Caco-2 (cell line): ENCODE measurements at regions not wholly inside any gene's neighbourhood (a gene's known extent, or its start where the extent isn't known, plus 50 kb on each side); places are given as distances from the start of the nearest gene placed in this dataset.

Experiments used
- BruUV-seq: library from RNA; stranded (reverse); fragments of 400-500 nt; replicated peaks from 2 replicates; lab custom pipeline; 2021; lab: Mats Ljungman, UMichigan
- CTCF ChIA-PET: fragments of 300-600 bp; sonication (Branson Sonifier 250); formaldehyde crosslinking; loops from one replicate; lab custom pipeline; 2022; ENCODE audit warnings: antibody characterized with exemption; lab: Charles Lee
- POLR2A ChIA-PET: fragments of 300-600 bp; sonication (Branson Sonifier 250); formaldehyde crosslinking; loops from one replicate; lab custom pipeline; 2022; ENCODE audit warnings: antibody characterized with exemption; lab: Charles Lee
- DNase-seq, 2 experiments: peaks; one replicate each; pipeline versions ENCODE4 v3.0.0 to v3.0.0-alpha.2; 2020 to 2022
- H3K27me3 ChIP-seq: replicated peaks from 2 replicates; pipeline ENCODE4 v1.6.0; 2011; ENCODE audit warnings: low read length; ENCODE audit not compliant: control insufficient read depth, insufficient read depth
- H3K36me3 ChIP-seq: 2 replicates; pipeline ENCODE4 v1.5.1; 2011; ENCODE audit warnings: low read length; ENCODE audit not compliant: control insufficient read depth, insufficient read depth
- H3K4me1 ChIP-seq: fragments of 250-450 bp; sonication (Bioruptor Pico); 2 replicates; pipeline ENCODE4 v1.5.1; 2020; ENCODE audit warnings: mild to moderate bottlenecking
- H3K4me3 ChIP-seq: 2 replicates; pipeline ENCODE4 v1.5.1; 2011; ENCODE audit warnings: low read depth, mild to moderate bottlenecking, control low read depth, low read length
- H3K9me3 ChIP-seq: fragments of 250-450 bp; sonication (Bioruptor Pico); 2 replicates; pipeline ENCODE4 v1.5.1; 2020; ENCODE audit warnings: mild to moderate bottlenecking, moderate library complexity
- H3K27ac Mint-ChIP-seq: one replicate; pipeline ENCODE4 v1.8.0; 2022; ENCODE audit warnings: mixed read lengths; ENCODE audit not compliant: unreplicated experiment
- H3K27me3 Mint-ChIP-seq: one replicate; pipeline ENCODE4 v1.8.0; 2022; ENCODE audit warnings: mixed read lengths; ENCODE audit not compliant: insufficient read depth, unreplicated experiment
- H3K36me3 Mint-ChIP-seq: one replicate; pipeline ENCODE4 v1.8.0; 2022; ENCODE audit warnings: mild to moderate bottlenecking, mixed read lengths; ENCODE audit not compliant: insufficient read depth, unreplicated experiment
- H3K4me1 Mint-ChIP-seq: one replicate; pipeline ENCODE4 v1.8.0; 2022; ENCODE audit warnings: low read depth, mixed read lengths; ENCODE audit not compliant: unreplicated experiment
- H3K4me3 Mint-ChIP-seq: one replicate; pipeline ENCODE4 v1.8.0; 2022; ENCODE audit warnings: mild to moderate bottlenecking, moderate library complexity, mixed read lengths; ENCODE audit not compliant: unreplicated experiment
- H3K9me3 Mint-ChIP-seq: one replicate; pipeline ENCODE4 v1.8.0; 2022; ENCODE audit warnings: mixed read lengths; ENCODE audit not compliant: unreplicated experiment
- intact Hi-C: fragments of 100-400 bp; cut with micrococcal nuclease; formaldehyde crosslinking; loops from one replicate; pipeline ENCODE4 v1.10.0; 2022; ENCODE audit not compliant: unreplicated experiment
- TF ChIP-seq, protein P1 (sequence below), 2 experiments: fragments of 200-600 bp in 1 of 2; IDR thresholded peaks; 1 replicate in 1 of 2; 2 replicates in 1 of 2; pipeline versions ENCODE4 v1.5.1 to v1.8.0; 2011 to 2022; ENCODE audit warnings: antibody characterized with exemption in 1 of 2, control low read depth in 1 of 2, inconsistent platforms in 1 of 2, low read depth in 1 of 2, low read length in 1 of 2, mild to moderate bottlenecking in 1 of 2, moderate library complexity in 1 of 2; ENCODE audit not compliant: insufficient read depth in 1 of 2, severe bottlenecking in 1 of 2, unreplicated experiment in 1 of 2

DNA sequence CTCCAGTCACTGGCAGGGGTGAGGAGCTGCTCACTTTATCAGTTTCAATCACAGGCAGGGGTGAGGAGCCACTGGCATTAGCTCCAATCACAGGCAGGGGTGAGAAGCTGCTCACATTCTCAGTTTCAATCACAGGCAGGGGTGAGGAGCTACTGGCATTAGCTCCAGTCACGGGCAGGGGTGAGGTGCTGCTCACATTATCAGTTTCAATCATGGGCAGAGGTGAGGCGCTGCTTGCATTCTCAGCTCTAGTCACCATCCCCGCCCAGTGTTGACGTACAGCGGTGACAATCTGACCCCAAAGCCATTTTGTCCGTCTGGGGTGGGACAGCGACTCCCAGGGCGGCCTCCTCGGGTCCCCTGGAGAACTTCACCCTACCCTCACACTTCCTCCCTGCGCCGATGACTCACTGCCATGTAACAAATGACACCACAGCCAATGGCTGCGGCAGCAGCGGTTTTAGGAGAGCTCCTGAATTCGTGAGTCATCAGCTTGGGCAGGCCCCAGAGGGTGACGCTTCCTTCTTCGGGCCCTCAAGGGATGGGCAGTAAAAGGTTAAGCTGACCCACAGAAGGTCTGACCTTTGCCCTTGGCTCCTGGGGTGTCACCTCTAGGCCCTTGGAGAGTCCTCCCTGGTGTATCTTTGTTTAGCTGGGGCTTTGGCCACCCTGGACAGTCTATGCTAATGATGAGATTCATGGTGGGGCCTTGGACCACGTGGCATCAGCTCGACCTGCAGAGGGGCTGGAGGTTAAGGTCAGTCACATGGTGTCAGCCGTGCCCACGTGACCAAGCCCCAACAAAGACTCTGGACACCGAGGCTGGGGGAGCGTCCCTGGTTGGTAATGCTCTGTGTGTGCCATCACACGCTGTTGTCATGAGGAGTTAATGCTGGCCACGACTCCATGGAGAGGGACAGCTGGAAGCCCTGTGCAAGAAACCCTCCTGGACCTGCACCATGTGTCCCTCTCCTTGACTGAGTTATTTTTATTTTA, 171.7 kb downstream of the C16orf95 start:
- no peak overlapping the region for H3K4me3 Mint-ChIP-seq
- no peaks in the 10 kb centered on the region for H3K27me3 ChIP-seq
- H3K4me1 Mint-ChIP-seq, result no peaks in the 10 kb centered on the region
- no peaks in the 10 kb centered on the region for H3K4me1 ChIP-seq
- TF ChIP-seq, protein P1, sequence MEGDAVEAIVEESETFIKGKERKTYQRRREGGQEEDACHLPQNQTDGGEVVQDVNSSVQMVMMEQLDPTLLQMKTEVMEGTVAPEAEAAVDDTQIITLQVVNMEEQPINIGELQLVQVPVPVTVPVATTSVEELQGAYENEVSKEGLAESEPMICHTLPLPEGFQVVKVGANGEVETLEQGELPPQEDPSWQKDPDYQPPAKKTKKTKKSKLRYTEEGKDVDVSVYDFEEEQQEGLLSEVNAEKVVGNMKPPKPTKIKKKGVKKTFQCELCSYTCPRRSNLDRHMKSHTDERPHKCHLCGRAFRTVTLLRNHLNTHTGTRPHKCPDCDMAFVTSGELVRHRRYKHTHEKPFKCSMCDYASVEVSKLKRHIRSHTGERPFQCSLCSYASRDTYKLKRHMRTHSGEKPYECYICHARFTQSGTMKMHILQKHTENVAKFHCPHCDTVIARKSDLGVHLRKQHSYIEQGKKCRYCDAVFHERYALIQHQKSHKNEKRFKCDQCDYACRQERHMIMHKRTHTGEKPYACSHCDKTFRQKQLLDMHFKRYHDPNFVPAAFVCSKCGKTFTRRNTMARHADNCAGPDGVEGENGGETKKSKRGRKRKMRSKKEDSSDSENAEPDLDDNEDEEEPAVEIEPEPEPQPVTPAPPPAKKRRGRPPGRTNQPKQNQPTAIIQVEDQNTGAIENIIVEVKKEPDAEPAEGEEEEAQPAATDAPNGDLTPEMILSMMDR (IDR thresholded peaks at IDR 0.05; ENCODE audit: insufficient read depth in 1 of 2, low read depth in 1 of 2, low read length in 1 of 2, severe bottlenecking in 1 of 2, unreplicated experiment in 1 of 2), result no peak
- ChIA-PET CTCF (no interaction called here), POLR2A (no interaction called here)
- H3K36me3 ChIP-seq, result no peaks in the 10 kb centered on the region
- no peak overlapping the region for H3K4me3 ChIP-seq
- no peaks in the 10 kb centered on the region for H3K9me3 Mint-ChIP-seq
- BruUV-seq, result no TSS peak
- no peak overlapping the region for H3K27ac Mint-ChIP-seq
- H3K36me3 Mint-ChIP-seq, result no peaks in the 10 kb centered on the region
- H3K9me3 ChIP-seq, result no peaks in the 10 kb centered on the region
- DNase-seq, result no peak
- intact Hi-C loops, result no loop called here
- H3K27me3 Mint-ChIP-seq, result no peaks in the 10 kb centered on the region

DNA sequence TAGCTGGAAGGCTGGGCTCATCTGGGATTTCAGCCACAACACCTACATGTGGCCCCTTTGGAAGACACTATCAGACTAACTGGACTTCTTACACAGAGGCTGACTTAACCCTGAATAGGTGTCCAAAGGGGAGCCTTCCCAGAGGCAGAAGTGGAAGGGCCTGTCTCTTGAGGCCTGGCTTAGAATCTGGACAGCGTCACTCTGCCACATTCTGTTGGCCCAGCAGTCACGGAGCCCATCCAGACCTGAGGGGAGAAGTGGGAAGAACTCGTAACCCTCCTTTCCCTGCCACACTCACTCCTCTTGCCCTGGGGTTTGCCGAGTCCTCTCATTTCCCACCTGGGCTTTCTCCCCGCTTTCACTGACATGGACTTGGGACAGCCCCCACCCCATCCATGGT, 170.5 kb downstream of the C16orf95 start:
- Mint-ChIP-seq H3K4me3 (no peak overlapping the region), H3K27me3 (peaks cover 3% of the 10 kb centered on the region), H3K36me3 (no peaks in the 10 kb centered on the region), H3K4me1 (no peaks in the 10 kb centered on the region), H3K27ac (no peak overlapping the region), H3K9me3 (peaks cover 8% of the 10 kb centered on the region)
- no peak for DNase-seq
- POLR2A ChIA-PET, result no interaction called here
- CTCF ChIA-PET, result no interaction called here
- H3K36me3 ChIP-seq, result no peaks in the 10 kb centered on the region
- no TSS peak for BruUV-seq
- intact Hi-C loops, result no loop called here
- H3K9me3 ChIP-seq, result no peaks in the 10 kb centered on the region
- no peak overlapping the region for H3K4me3 ChIP-seq
- TF ChIP-seq, protein P1 (IDR thresholded peaks at IDR 0.05; ENCODE audit: insufficient read depth in 1 of 2, low read depth in 1 of 2, low read length in 1 of 2, severe bottlenecking in 1 of 2, unreplicated experiment in 1 of 2), result no peak
- no peaks in the 10 kb centered on the region for H3K27me3 ChIP-seq
- H3K4me1 ChIP-seq, result no peaks in the 10 kb centered on the region

DNA sequence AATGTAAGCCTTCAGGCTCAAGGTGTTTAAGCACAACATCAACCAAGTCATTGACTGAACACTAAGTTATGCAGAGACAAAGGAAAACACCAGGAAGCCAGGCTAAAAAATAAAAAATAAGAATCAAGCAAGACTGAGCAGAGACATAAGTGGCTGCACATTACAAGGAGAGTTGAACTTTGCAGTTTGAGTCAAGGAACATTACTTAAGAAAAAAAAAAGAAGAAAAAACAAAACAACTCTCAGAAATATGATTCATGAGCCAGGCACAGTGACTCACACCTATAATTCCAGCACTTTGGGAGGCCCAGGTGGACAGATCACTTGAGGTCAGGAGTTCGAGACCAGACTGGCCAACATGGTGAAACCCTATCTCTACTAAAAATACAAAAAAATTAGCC, 168.1 kb downstream of the C16orf95 start:
- H3K4me3 Mint-ChIP-seq, result no peak overlapping the region
- peaks cover 18% of the 10 kb centered on the region for H3K9me3 Mint-ChIP-seq
- TF ChIP-seq, protein P1 (IDR thresholded peaks at IDR 0.05; ENCODE audit: insufficient read depth in 1 of 2, low read depth in 1 of 2, low read length in 1 of 2, severe bottlenecking in 1 of 2, unreplicated experiment in 1 of 2), result no peak
- DNase-seq, result no peak
- H3K4me1 ChIP-seq, result no peaks in the 10 kb centered on the region
- H3K4me1 Mint-ChIP-seq, result no peaks in the 10 kb centered on the region
- no peak overlapping the region for H3K4me3 ChIP-seq
- peaks cover 5% of the 10 kb centered on the region for H3K27me3 Mint-ChIP-seq
- BruUV-seq, result no TSS peak
- no peaks in the 10 kb centered on the region for H3K36me3 Mint-ChIP-seq
- H3K27me3 ChIP-seq, result no peaks in the 10 kb centered on the region
- CTCF ChIA-PET, result no interaction called here
- no peak overlapping the region for H3K27ac Mint-ChIP-seq
- H3K9me3 ChIP-seq, result peaks cover 2% of the 10 kb centered on the region; the same call in 1 of the 2 replicates
- POLR2A ChIA-PET, result no interaction called here
- H3K36me3 ChIP-seq, result no peaks in the 10 kb centered on the region
- intact Hi-C loops, result no loop called here
